SK-N-MC (cell line): ENCODE measurements at regions not wholly inside any gene's neighbourhood (a gene's known extent, or its start where the extent isn't known, plus 50 kb on each side); places are given as distances from the start of the nearest gene placed in this dataset.

Experiments
- DNase-seq: peaks from one replicate; pipeline ENCODE4 v3.0.0-alpha.2; 2011; ENCODE audit warnings: low read depth, low spot score
- H3K27ac ChIP-seq: fragments of 200-600 bp; sonication (generic); 2 replicates; pipeline ENCODE4 v1.5.1; 2016; ENCODE audit warnings: mixed run types
- H3K36me3 ChIP-seq: fragments of 200-600 bp; sonication (generic); 2 replicates; pipeline ENCODE4 v1.6.1; 2017; ENCODE audit warnings: antibody characterized with exemption, low read length, mixed read lengths; ENCODE audit not compliant: insufficient read depth
- H3K4me3 ChIP-seq: fragments of 200-600 bp; sonication (generic); 2 replicates; pipeline ENCODE4 v1.5.1; 2016
- H3K9ac ChIP-seq: fragments of 200-600 bp; sonication (generic); 2 replicates; pipeline ENCODE4 v1.8.0; 2017; ENCODE audit warnings: mixed run types, mixed read lengths; ENCODE audit not compliant: insufficient read length
- H3K9me3 ChIP-seq: fragments of 200-600 bp; sonication (generic); 2 replicates; pipeline ENCODE4 v1.6.1; 2017; ENCODE audit warnings: low read depth, mild to moderate bottlenecking, antibody characterized with exemption, low read length, moderate library complexity, mixed read lengths
- EZH2 ChIP-seq: fragments of 200-600 bp; sonication (generic); IDR thresholded peaks from one replicate; pipeline ENCODE4 v1.6.1; 2017; ENCODE audit warnings: antibody characterized with exemption
- FOXP2 ChIP-seq: optimal IDR thresholded peaks from 2 replicates; pipeline ENCODE3; 2011; ENCODE audit warnings: mild to moderate bottlenecking, moderate library complexity; ENCODE audit not compliant: insufficient read depth; ENCODE audit errors: extremely low read length, control extremely low read depth
- POLR2AphosphoS5 ChIP-seq: IDR thresholded peaks from 2 replicates; pipeline ENCODE4 v1.6.1; 2012; ENCODE audit warnings: mild to moderate bottlenecking, low read depth, low read length, borderline replicate concordance

DNA sequence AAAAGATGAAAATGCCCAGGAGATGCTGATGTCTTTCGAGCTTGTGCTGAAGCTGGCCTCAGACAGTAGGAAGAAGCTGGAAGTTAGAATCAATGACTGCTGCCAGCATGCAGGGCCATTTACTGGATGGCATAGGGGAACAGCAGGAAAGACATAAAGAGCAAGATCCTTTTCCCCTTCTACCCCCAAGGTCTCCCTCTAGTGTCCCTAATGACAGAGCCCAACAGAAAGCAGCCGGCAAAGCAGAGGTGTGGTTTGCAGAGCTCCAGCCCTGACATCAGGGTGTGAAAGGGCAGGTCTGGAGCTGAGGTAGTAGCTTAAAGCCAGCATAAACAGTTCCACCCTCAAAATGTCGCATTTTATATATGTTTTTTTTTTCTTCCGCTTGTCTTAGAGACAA lies 1560.7 kb upstream of the TMEM132C start:
- H3K27ac ChIP-seq, result no peak overlapping the region
- no peak overlapping the region for H3K9ac ChIP-seq
- no peaks in the 10 kb centered on the region for H3K36me3 ChIP-seq
- no peak overlapping the region for H3K4me3 ChIP-seq
- TF ChIP-seq EZH2 (no peak), FOXP2 (no peak), POLR2AphosphoS5 (no peak)
- no peaks in the 10 kb centered on the region for H3K9me3 ChIP-seq
- no peak for DNase-seq

DNA sequence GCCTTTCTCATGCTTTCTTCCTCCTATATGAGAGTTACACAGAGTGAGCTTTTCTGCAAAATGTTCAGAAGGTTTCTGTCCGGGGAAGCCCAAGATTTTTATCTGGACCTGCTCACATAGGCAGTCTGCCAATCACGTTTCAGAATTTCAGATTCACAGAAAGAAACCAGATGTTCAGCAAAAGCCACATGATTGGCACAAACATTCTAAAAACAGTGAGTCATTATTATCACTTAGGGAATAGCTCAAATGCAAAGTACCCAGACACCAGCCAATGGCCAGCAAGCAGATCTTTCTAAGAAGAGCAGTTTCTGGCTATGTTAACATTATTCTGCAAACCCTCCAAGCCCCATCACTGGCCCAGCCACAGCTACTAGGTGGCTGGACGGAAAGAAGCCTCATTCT lies 1558.5 kb upstream of the TMEM132C start:
- DNase-seq, result no peak
- H3K9me3 ChIP-seq, result no peaks in the 10 kb centered on the region
- H3K27ac ChIP-seq, result no peak overlapping the region
- H3K36me3 ChIP-seq, result no peaks in the 10 kb centered on the region
- H3K4me3 ChIP-seq, result no peak overlapping the region
- H3K9ac ChIP-seq, result no peak overlapping the region
- no peak for TF ChIP-seq POLR2AphosphoS5
- TF ChIP-seq EZH2, result no peak
- TF ChIP-seq FOXP2, result no peak

DNA sequence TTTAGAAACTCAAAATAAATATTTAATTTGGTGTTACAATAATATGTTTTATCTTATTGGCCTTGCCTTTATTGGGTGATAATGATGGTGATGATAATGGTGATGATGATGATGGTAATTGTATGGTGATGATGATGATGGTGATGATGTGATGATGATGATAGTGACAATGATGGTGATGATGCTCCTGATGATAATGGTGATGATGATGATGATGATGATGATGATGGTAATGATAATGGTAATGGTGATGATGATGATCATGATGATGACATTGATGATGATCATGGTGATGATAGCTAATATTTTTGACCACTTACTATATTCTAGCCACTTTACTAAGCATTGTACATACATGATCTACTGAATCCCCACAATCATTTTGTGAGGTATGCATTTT lies 1548.6 kb upstream of the TMEM132C start:
- Histone ChIP-seq H3K9ac (no peak overlapping the region), H3K4me3 (no peak overlapping the region), H3K27ac (no peak overlapping the region), H3K9me3 (no peaks in the 10 kb centered on the region), H3K36me3 (no peaks in the 10 kb centered on the region)
- TF ChIP-seq FOXP2 (no peak), EZH2 (no peak), POLR2AphosphoS5 (no peak)
- no peak for DNase-seq

DNA sequence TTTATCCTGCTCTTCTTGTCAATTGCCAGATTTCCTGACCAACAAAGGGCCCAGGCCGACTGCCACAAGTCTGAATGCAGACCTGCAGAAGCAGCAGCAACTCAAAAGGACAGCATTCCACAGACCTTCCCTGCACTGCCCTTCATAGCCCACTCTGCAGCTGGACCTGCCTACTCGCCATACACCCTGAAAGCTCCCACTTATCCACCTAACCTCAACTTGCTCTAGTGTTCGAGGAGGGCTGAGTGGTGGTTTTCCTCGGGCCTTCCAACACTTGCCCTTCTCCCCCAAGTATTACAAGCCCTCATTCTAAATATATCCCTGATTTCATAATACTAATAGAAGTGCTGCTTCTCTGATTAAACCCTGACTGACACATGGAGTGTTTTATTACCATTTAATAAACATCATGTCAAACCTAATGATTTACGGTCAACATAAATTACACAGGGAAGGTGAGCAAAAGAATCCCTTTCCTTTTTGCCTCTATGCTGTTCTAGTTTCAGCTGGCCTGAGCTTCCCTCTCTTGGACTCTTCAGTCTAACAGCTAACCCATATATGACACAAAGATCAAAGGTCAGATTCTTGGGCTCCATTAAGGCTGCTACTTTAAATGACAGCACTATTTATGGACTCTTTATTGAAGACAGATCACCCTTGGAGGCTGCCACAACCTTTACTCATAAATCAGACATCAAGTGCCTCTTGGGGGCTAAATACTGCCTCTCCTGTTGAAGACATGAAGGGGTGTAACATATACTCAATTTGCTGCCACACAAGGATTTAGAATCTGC lies 1546.9 kb upstream of the TMEM132C start:
- Histone ChIP-seq H3K36me3 (no peaks in the 10 kb centered on the region), H3K9ac (no peak overlapping the region), H3K27ac (no peak overlapping the region), H3K4me3 (no peak overlapping the region), H3K9me3 (no peaks in the 10 kb centered on the region)
- no peak for DNase-seq
- TF ChIP-seq FOXP2, result no peak
- no peak for TF ChIP-seq POLR2AphosphoS5
- no peak for TF ChIP-seq EZH2

DNA sequence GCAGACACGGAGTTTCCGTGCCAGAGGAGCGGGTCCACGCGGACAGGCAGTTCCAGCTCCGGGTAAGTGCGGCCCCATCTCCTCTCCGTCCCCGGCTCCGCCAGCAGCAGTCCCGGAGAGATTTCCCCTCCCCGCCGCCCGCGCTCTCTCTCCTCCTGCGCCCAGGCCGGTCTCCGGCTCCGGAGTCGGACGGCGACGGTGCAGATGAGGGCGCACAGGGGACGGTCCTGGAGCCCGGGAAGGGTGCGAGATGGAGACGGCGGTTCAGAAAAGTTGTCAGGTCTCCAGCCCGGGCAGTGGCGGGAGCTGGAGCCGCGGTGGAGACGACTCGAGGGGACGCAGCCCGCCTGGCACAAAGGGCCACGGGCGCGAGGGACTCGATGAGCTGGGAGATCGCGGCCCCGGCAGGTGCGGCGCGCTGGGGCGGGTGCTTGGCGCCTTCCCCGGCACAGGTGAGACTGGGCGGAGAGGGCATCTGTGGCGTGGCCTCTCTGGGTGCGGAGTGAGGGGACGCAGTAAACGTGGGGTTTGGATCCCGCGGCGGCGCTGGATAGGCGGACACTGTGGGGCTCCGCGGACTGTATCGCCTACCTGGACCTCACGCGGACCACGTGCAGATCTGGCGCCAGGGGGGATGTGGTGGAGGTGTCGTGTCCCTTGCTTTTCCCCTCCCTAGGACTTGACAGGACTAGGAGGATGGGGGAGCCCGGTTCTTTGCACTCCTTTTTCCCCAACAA lies 1540.3 kb upstream of the TMEM132C start:
- Histone ChIP-seq H3K4me3 (no peak overlapping the region), H3K27ac (no peak overlapping the region), H3K36me3 (no peaks in the 10 kb centered on the region), H3K9me3 (no peaks in the 10 kb centered on the region), H3K9ac (no peak overlapping the region)
- no peak for TF ChIP-seq FOXP2
- no peak for TF ChIP-seq EZH2
- TF ChIP-seq POLR2AphosphoS5, result no peak
- DNase-seq, result no peak

DNA sequence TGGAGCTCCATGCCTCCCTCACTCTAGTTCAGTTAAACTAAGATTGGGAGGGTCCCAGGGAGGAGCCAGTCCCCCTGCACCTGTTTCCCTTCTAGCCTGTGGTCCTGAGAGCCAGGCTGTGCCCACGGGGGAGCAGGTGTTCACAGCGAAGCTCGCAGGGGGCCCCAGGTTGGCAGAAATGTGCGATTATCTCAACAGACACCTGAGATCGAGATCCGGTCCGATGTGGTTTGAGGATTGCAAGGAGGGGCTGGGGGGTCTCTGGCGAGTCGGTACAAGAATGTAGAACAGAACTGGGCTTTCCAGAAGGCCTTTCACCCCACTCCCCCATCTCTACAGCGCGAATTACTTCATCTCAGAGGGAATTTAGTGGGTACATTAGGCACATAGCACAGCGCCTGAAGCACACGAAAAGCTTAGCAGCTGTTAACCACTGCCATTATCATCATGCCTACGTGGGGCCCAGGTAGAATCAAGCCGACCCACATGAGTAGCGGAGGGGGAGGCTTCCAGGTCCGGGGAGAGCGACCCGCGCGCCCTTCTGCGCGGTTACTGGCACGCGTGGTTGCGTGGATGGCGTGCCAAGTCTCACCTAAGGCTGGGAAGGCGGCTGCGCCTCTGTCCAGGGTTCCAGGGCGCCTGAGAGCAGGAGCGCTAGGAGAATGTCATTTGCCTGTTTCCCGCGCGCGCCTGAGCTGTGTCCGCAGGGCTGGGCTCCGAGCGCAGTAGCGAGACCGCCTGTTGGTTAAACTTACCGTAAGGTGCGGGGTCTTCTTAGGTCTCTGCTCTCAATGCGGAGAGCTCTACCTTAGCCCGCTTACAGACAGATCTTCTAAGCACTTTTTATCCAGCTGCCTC lies 1539.5 kb upstream of the TMEM132C start:
- Histone ChIP-seq H3K36me3 (no peaks in the 10 kb centered on the region), H3K9ac (no peak overlapping the region), H3K27ac (no peak overlapping the region), H3K9me3 (no peaks in the 10 kb centered on the region), H3K4me3 (no peak overlapping the region)
- no peak for DNase-seq
- TF ChIP-seq POLR2AphosphoS5, result no peak
- no peak for TF ChIP-seq FOXP2
- no peak for TF ChIP-seq EZH2

DNA sequence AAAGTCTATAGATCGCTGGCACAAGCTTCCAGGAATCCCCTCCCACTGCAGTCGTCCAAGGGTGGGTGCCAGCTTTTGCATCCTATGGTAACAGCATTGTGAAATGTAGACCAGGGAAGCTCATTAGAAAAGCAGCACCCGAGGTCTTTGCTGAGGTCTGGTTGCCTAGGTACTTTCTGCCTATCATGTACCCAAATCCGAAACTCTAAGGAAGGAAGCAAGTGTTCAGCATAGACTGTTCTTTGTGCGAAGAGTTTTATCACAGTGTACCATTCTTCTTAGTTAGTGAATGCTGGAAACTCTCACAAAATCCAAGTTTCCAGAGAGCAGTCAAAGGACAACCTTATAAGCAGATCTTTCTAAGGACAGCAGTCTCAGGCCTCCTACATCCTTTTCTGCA lies 1532.7 kb upstream of the TMEM132C start:
- Histone ChIP-seq H3K9ac (no peak overlapping the region), H3K4me3 (no peak overlapping the region), H3K36me3 (no peaks in the 10 kb centered on the region), H3K9me3 (no peaks in the 10 kb centered on the region), H3K27ac (no peak overlapping the region)
- TF ChIP-seq POLR2AphosphoS5 (no peak), FOXP2 (no peak), EZH2 (no peak)
- no peak for DNase-seq

DNA sequence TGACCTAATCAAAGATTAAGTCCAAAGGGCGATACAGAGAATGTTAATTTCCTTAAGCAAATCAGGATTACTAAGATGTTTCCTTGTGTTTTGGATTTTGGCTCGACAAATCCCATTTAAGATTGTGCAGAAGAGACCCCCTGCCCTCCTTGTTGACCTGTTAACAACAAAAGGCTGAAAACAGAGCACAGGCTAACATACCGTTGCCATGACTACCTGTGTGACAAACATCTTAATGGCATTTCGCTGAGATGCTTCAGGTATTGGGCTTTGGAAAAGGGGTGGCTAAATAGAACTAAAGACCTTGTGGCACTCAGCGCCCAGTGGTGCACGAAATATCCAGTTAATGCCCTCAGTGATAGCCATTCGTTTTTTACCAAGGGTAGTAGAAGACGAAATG lies 1532.3 kb upstream of the TMEM132C start:
- no peak for TF ChIP-seq EZH2
- TF ChIP-seq FOXP2, result no peak

More for the DNA sequence above, 1532.3 kb upstream of the TMEM132C start:
- no peak overlapping the region for H3K27ac ChIP-seq
- DNase-seq, result no peak
- no peak overlapping the region for H3K4me3 ChIP-seq
- no peaks in the 10 kb centered on the region for H3K36me3 ChIP-seq
- H3K9ac ChIP-seq, result no peak overlapping the region
- no peaks in the 10 kb centered on the region for H3K9me3 ChIP-seq
